H1 (cell line): ENCODE measurements at regions not wholly inside any gene's neighbourhood (a gene's known extent, or its start where the extent isn't known, plus 50 kb on each side); places are given as distances from the start of the nearest gene placed in this dataset.

ENCODE experiments used
- CHD1 ChIP-seq: IDR thresholded peaks from 2 replicates; pipeline ENCODE4 v1.6.1; 2012; ENCODE audit warnings: low read depth, low read length, improper control_type of control experiment
- CHD7 ChIP-seq: fragments of 300-600 bp; sonication (generic); IDR thresholded peaks from 2 replicates; pipeline ENCODE4 v1.7.1; 2012; ENCODE audit warnings: low read length, moderate library complexity, mild to moderate bottlenecking, inconsistent platforms; ENCODE audit not compliant: insufficient replicate concordance
- EZH2 ChIP-seq: fragments of 200-600 bp; sonication (generic); IDR thresholded peaks from 2 replicates; pipeline ENCODE4 v1.7.1; 2012; ENCODE audit warnings: low read depth, mild to moderate bottlenecking, moderate library complexity, low read length, inconsistent platforms; ENCODE audit not compliant: severe bottlenecking
- SAP30 ChIP-seq: fragments of 300-600 bp; sonication (generic); IDR thresholded peaks from 2 replicates; pipeline ENCODE4 v1.7.1; 2012; ENCODE audit warnings: low read length, moderate library complexity, mild to moderate bottlenecking, inconsistent platforms; ENCODE audit not compliant: insufficient read depth, insufficient replicate concordance

- TF ChIP-seq EZH2 (no peak), CHD1 (no peak), CHD7 (no peak), SAP30 (no peak)
These were observed 147.4 kb downstream of the CYP26A1 start (continued) for GRCh38 chr10:93221171-93221496.
